GM12873 (cell line): ENCODE measurements at regions not wholly inside any gene's neighbourhood (a gene's known extent, or its start where the extent isn't known, plus 50 kb on each side); places are given as distances from the start of the nearest gene placed in this dataset.

Experiments used
- TF ChIP-seq, protein P1 (sequence below): IDR thresholded peaks from 2 replicates; pipeline ENCODE4 v1.5.1; 2012; ENCODE audit warnings: low read depth, mild to moderate bottlenecking, moderate library complexity, low read length, control low read depth; ENCODE audit not compliant: insufficient read depth; ENCODE audit errors: missing control alignments

DNA sequence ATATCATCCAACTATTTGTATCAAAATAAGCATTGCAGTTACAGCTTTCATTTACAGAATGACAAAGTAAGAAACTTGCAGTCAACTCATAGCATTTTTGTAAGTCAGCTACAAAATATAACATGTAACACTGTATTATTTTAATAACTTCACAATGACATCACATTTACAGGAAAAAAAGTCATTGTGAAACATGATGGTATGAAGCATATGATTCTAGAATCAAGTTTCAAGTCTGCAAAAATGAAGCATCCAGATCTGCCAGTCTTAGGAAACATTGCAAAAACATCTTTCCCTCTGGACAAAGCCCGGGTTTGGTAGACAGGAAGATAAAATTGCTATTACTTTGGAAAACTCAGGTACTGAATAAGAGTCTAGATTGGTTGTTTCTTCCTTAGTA is 263.9 kb upstream of the NT5E start:
- TF ChIP-seq, protein P1, sequence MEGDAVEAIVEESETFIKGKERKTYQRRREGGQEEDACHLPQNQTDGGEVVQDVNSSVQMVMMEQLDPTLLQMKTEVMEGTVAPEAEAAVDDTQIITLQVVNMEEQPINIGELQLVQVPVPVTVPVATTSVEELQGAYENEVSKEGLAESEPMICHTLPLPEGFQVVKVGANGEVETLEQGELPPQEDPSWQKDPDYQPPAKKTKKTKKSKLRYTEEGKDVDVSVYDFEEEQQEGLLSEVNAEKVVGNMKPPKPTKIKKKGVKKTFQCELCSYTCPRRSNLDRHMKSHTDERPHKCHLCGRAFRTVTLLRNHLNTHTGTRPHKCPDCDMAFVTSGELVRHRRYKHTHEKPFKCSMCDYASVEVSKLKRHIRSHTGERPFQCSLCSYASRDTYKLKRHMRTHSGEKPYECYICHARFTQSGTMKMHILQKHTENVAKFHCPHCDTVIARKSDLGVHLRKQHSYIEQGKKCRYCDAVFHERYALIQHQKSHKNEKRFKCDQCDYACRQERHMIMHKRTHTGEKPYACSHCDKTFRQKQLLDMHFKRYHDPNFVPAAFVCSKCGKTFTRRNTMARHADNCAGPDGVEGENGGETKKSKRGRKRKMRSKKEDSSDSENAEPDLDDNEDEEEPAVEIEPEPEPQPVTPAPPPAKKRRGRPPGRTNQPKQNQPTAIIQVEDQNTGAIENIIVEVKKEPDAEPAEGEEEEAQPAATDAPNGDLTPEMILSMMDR, result no peak

DNA sequence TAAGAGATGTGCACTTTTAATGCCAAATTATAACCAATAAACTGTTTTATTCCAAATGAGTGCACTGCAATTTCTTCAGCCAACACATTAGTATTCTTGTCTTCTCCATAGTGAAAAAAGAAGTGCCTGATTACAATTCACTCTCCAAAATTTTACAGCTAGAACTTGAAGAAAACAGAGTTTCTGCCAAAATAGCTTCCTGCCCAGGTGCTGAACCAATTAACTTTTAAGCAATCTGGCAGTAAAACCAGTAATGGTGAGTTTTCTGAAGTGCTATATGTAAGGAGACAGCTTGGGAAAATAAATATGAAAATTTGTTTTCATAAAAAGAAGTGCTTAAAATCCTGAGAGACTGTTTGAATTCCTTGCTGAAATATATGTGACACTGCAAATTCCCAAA is 266.0 kb upstream of the NT5E start:
- TF ChIP-seq, protein P1, result no peak

DNA sequence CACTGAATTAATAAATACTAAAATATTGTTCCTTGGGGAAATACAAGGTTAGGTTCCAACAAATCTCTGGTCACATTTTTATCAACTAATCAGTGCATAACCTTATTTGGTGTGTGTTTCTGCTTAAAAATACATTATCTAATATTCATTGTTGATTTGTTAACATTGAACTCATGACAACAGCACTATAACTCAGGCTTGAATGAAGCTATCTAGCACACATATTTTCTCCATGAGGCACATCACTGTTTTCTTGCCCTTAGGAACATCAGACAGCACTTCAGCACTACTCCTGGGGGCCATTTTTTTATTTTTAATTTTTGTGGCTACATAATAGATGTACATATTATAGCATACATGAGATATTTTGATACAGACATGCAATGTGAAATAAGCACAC is 277.2 kb upstream of the NT5E start:
- TF ChIP-seq, protein P1, result no peak

DNA sequence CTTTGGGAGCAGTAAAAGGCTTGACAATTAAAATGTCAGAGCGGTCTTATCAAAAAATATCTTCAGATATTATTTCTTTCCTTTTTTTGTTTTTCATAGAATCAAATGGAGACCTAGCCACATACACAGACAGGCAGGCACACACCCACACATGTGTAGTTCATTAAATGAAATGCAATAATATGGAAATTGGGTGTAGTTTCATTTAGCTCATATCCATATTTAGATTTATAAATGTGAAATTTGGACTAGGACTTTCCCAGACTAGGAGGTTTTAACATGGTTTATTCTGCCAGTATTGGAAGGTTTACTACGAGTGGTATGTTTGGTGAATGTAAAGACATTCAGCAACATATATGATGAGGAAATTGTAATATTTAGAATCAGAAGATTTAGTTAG is 277.7 kb upstream of the NT5E start:
- TF ChIP-seq, protein P1, result no peak

DNA sequence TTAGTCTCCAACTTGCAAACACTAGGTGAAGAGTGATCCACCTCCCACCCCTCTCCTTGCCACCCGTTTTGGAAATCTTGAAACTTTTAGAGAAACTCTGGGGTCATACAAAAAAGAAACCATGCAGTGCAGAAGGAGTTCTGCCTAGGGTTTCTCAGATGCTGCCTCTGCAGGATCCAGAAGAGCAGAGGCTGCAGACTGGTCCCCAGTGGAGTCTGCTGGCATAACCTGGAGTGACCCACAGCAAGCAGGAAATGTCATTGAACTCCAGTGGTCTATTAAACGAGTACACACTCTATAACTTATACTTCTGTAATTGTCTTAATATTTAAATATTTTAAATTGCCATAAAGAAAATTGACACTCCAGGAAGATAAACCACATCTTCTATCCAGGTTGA is 280.7 kb upstream of the NT5E start:
- TF ChIP-seq, protein P1, result no peak

DNA sequence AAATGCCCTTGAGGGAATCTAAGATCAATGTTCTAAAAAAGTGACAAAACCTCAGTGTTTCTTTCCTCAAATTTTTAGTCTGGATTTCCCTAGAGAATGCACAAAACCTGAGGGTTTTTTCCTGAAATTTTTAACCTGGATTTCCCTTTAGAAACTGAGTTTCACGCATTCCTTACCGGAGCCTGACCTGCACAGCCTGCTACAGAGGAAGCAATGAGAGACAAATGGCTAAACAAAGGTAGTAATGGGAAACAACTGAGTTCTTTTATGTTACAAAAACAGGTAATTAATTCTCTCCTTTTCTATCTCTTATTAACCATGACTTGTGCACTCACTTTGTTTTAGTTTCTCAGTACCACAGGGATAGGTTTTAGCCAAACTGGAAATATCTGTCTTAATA is 281.7 kb upstream of the NT5E start:
- TF ChIP-seq, protein P1, result no peak

DNA sequence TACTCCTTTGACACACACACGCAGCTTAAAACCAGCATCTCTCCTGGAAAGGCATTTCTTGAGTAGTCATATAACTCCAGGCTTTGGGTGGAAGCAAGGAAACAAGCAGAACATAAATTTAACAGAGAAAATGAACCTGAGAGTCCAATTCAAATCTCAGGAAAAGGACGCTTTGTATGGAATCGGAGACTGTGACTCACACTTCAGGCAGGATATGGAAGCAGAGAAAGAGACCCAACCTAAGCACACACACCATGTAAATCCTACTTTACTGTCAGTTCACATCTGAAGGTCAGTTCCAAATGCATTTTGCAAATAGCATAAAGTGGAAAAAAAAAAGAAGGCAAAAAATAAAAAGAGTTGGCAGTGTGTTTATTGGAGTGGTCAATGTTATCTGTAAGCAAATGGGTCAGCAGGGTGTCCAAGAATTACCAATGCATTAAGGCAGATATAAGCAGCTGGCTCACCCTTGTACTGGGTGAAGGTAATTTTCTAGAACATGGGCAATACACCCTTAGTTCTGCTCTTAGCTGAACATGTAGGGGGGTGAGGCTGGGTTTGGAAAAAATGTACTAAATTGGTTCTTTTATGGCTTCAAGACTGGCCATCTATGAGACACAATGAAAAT is 283.7 kb upstream of the NT5E start:
- TF ChIP-seq, protein P1, result no peak
